Spinal cord (tissue), 9 donors: ENCODE measurements at regions not wholly inside any gene's neighbourhood (a gene's known extent, or its start where the extent isn't known, plus 50 kb on each side); places are given as distances from the start of the nearest gene placed in this dataset.
A peak's percentile ranks its signal among the peaks of the same experiment; 100 is the strongest.

Experiments
- DNase-seq, 6 donors: peaks; one replicate each; pipeline versions ENCODE4 v3.0.0 to v3.0.0-alpha.2; 2013 to 2015; ENCODE audit warnings: low spot score in 6 of 6, low read depth in 4 of 6
- H3K27ac ChIP-seq: one replicate; pipeline ENCODE4 v1.5.1; 2013; ENCODE audit warnings: low read depth, low read length, control low read depth
- H3K27me3 ChIP-seq: one replicate; pipeline ENCODE4 v1.6.1; 2013; ENCODE audit warnings: low read length; ENCODE audit not compliant: control insufficient read depth, insufficient read depth
- H3K36me3 ChIP-seq: one replicate; pipeline ENCODE4 v1.6.1; 2013; ENCODE audit warnings: low read length; ENCODE audit not compliant: control insufficient read depth, insufficient read depth
- H3K4me1 ChIP-seq: one replicate; pipeline ENCODE4 v1.6.1; 2013; ENCODE audit warnings: low read length; ENCODE audit not compliant: control insufficient read depth, insufficient read depth
- H3K4me3 ChIP-seq: one replicate; pipeline ENCODE4 v1.5.1; 2013; ENCODE audit warnings: low read depth, low read length, control low read depth
- H3K9me3 ChIP-seq: one replicate; pipeline ENCODE4 v1.6.1; 2013; ENCODE audit warnings: low read length; ENCODE audit not compliant: control insufficient read depth, insufficient read depth
- WGBS: methylation state at CpG from one replicate; pipeline ENCODE4 v1.1.5; 2013; ENCODE audit warnings: missing lambda C conversion rate; ENCODE audit not compliant: insufficient coverage; 5-methylcytosine and 5-hydroxymethylcytosine counted together
- donor health status: healthy.

GRCh38 chr12:124707316-124707715, 139.9 kb upstream of the NCOR2 start:
- no peak overlapping the region for H3K4me3 ChIP-seq
- 92% methylated on average over 8 of the region's 8 CpGs for WGBS
- no peak for DNase-seq

GRCh38 chr12:124706363-124706762, 139.0 kb upstream of the NCOR2 start:
- Histone ChIP-seq H3K4me1 (peaks cover 16% of the 10 kb centered on the region), H3K36me3 (no peaks in the 10 kb centered on the region), H3K27me3 (peaks cover 3% of the 10 kb centered on the region), H3K27ac (no peak overlapping the region), H3K4me3 (no peak overlapping the region), H3K9me3 (no peaks in the 10 kb centered on the region)
- WGBS: 47% methylated on average over 3 of the region's 10 CpGs
- peak in 1 of 6 donors; percentile 65 for DNase-seq

More at GRCh38 chr12:124707316-124707715, 139.9 kb upstream of the NCOR2 start:
- H3K4me1 ChIP-seq: peaks cover 13% of the 10 kb centered on the region
- no peak overlapping the region for H3K27ac ChIP-seq
- H3K36me3 ChIP-seq: no peaks in the 10 kb centered on the region
- H3K27me3 ChIP-seq: peaks cover 5% of the 10 kb centered on the region
- H3K9me3 ChIP-seq: no peaks in the 10 kb centered on the region

- H3K4me1 ChIP-seq: peaks cover 23% of the 10 kb centered on the region
- DNase-seq: peak in 2 of 6 donors; percentile 72 to 92
- no peaks in the 10 kb centered on the region for H3K36me3 ChIP-seq
- no peak overlapping the region for H3K4me3 ChIP-seq
- 46% methylated on average over 10 of the region's 11 CpGs for WGBS
- peaks cover 3% of the 10 kb centered on the region for H3K27me3 ChIP-seq
- no peak overlapping the region for H3K27ac ChIP-seq
- H3K9me3 ChIP-seq: no peaks in the 10 kb centered on the region
These were observed 138.2 kb upstream of the NCOR2 start for GRCh38 chr12:124705545-124706138.

GRCh38 chr12:124704619-124705018, 137.2 kb upstream of the NCOR2 start:
- no peak overlapping the region for H3K27ac ChIP-seq
- peaks cover 34% of the 10 kb centered on the region for H3K4me1 ChIP-seq
- H3K27me3 ChIP-seq: no peaks in the 10 kb centered on the region
- no peak overlapping the region for H3K4me3 ChIP-seq
- no peaks in the 10 kb centered on the region for H3K36me3 ChIP-seq
- WGBS: 82% methylated on average over 10 of the region's 13 CpGs
- no peaks in the 10 kb centered on the region for H3K9me3 ChIP-seq
- no peak for DNase-seq

GRCh38 chr12:124703856-124704255, 136.4 kb upstream of the NCOR2 start:
- Histone ChIP-seq H3K4me3 (no peak overlapping the region), H3K9me3 (no peaks in the 10 kb centered on the region), H3K4me1 (peaks cover 40% of the 10 kb centered on the region), H3K27ac (no peak overlapping the region), H3K36me3 (no peaks in the 10 kb centered on the region), H3K27me3 (no peaks in the 10 kb centered on the region)
- WGBS: no CpG with 5 or more reads among the region's 8 CpGs
- DNase-seq: no peak

GRCh38 chr12:124702736-124703135, 135.3 kb upstream of the NCOR2 start:
- Histone ChIP-seq H3K4me3 (no peak overlapping the region), H3K27ac (no peak overlapping the region), H3K27me3 (no peaks in the 10 kb centered on the region), H3K9me3 (no peaks in the 10 kb centered on the region), H3K4me1 (peaks cover 48% of the 10 kb centered on the region), H3K36me3 (no peaks in the 10 kb centered on the region)
- WGBS: 100% methylated on average over 1 of the region's 1 CpG
- DNase-seq: no peak

GRCh38 chr12:124700810-124701592, 133.6 kb upstream of the NCOR2 start:
- whole genome bisulfite sequencing: 56% methylated on average over 12 of the region's 17 CpGs
- Histone ChIP-seq H3K4me1 (peaks cover 44% of the 10 kb centered on the region), H3K27me3 (no peaks in the 10 kb centered on the region), H3K4me3 (no peak overlapping the region), H3K9me3 (no peaks in the 10 kb centered on the region), H3K36me3 (no peaks in the 10 kb centered on the region), H3K27ac (peak overlapping the region; percentile 54)
- DNase-seq: peak in 1 of 6 donors; percentile 56

- H3K4me1 ChIP-seq: peaks cover 42% of the 10 kb centered on the region
- DNase-seq: no peak
- H3K27me3 ChIP-seq: no peaks in the 10 kb centered on the region
- 83% methylated on average over 13 of the region's 14 CpGs for WGBS
- no peaks in the 10 kb centered on the region for H3K9me3 ChIP-seq
- H3K36me3 ChIP-seq: no peaks in the 10 kb centered on the region
- no peak overlapping the region for H3K27ac ChIP-seq
- H3K4me3 ChIP-seq: no peak overlapping the region
These were observed 132.5 kb upstream of the NCOR2 start for GRCh38 chr12:124699909-124700308.

- H3K4me1 ChIP-seq: peaks cover 49% of the 10 kb centered on the region
- peak overlapping the region; percentile 81 for H3K27ac ChIP-seq
- no peaks in the 10 kb centered on the region for H3K36me3 ChIP-seq
- H3K4me3 ChIP-seq: no peak overlapping the region
- no peaks in the 10 kb centered on the region for H3K27me3 ChIP-seq
- 94% methylated on average over 5 of the region's 6 CpGs for WGBS
- DNase-seq: no peak
- no peaks in the 10 kb centered on the region for H3K9me3 ChIP-seq
These were observed 131.5 kb upstream of the NCOR2 start for GRCh38 chr12:124698998-124699305.
